ENCODE measurements at regions not wholly inside any gene's neighbourhood (a gene's known extent, or its start where the extent isn't known, plus 50 kb on each side); places are given as distances from the start of the nearest gene placed in this dataset.

DNA sequence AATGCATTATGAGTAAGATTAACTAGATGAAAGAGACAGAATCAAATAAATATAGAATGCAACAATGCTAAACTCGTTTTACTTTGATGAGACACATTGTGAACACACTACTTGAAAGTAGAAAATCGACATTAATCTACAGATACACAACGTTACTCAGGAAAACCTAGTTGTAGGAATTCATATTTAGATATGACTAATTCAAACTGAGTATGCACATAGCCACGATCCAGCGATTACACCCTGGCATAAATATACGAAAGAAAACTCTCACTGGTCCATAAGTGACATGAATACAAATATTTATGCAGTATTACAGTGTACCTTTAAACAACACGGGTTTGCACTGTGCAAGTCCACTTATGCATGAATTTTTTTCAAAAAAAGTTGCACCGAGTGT is 485.6 kb downstream of the TMX3 start:
- TF ChIP-seq, protein P1, sequence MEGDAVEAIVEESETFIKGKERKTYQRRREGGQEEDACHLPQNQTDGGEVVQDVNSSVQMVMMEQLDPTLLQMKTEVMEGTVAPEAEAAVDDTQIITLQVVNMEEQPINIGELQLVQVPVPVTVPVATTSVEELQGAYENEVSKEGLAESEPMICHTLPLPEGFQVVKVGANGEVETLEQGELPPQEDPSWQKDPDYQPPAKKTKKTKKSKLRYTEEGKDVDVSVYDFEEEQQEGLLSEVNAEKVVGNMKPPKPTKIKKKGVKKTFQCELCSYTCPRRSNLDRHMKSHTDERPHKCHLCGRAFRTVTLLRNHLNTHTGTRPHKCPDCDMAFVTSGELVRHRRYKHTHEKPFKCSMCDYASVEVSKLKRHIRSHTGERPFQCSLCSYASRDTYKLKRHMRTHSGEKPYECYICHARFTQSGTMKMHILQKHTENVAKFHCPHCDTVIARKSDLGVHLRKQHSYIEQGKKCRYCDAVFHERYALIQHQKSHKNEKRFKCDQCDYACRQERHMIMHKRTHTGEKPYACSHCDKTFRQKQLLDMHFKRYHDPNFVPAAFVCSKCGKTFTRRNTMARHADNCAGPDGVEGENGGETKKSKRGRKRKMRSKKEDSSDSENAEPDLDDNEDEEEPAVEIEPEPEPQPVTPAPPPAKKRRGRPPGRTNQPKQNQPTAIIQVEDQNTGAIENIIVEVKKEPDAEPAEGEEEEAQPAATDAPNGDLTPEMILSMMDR (IDR thresholded peaks at IDR 0.05) = no peak
- no peak for TF ChIP-seq ZFX (IDR thresholded peaks at IDR 0.05; ENCODE audit: borderline replicate concordance)
